GM21619 (cell line): ENCODE measurements at regions not wholly inside any gene's neighbourhood (a gene's known extent, or its start where the extent isn't known, plus 50 kb on each side); places are given as distances from the start of the nearest gene placed in this dataset.
"Not testable (repeated sequence)": the region's sequence is repeated elsewhere in the genome, so short reads cannot be mapped to it uniquely, and the experiment has no call there.

Source experiments
- ATAC-seq: cut with Tn5 transposase; IDR thresholded peaks from one replicate; pipeline ENCODE4 v1.9.1; 2021; ENCODE audit not compliant: unreplicated experiment

DNA sequence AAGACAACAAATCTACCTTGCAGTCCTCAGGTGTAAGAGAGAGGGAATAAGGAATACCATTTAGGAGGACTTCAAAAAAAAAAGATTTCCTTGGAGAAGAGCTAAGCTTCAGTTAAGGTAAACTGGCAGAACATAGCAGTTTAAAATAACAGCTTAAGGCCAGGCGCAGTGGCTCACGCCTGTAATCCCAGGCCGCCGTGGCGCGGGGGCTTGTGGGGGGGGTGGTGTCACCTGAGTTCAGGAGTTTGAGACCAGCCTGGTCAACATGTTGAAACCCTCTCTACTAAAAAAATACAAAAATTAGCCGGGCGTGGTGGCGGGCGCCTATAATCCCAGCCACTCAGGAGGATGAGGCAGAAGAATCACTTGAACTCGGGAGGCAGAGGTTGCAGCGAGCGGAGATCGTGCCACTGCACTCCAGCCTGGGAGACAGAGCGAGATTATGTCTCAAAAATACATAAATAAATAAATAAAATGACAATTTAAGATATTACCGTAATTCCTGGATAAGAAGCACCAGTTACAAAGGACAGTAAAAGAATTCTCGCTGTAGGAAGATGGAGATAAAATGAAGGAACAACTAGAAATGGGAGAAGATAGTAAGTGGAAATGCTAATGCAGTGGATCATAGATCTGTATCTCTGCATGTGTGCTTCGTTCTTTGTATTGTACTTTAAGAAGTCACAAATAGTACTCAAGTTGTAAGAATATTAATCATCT is 1140.2 kb downstream of the NCAM2 start:
- ATAC-seq, result no peak

DNA sequence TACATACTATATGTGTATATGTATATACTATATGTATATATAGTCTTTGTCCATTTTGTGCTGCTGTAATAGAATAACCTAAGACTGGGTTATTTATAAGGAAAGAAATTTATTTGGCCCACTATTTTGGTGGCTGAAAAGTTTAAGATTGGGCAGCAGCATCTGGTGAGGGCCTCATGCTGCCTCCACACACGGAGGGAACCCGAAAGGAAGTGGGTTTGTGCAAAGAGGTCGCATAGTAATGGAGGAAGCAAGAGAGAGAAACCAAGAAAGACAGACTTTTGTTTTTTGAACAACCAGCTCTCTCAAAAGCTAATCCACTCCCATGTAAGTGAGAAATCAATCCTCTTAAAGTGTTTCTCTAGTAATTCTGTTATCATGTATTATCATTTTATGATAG is 1147.3 kb downstream of the NCAM2 start:
- ATAC-seq, result no peak

DNA sequence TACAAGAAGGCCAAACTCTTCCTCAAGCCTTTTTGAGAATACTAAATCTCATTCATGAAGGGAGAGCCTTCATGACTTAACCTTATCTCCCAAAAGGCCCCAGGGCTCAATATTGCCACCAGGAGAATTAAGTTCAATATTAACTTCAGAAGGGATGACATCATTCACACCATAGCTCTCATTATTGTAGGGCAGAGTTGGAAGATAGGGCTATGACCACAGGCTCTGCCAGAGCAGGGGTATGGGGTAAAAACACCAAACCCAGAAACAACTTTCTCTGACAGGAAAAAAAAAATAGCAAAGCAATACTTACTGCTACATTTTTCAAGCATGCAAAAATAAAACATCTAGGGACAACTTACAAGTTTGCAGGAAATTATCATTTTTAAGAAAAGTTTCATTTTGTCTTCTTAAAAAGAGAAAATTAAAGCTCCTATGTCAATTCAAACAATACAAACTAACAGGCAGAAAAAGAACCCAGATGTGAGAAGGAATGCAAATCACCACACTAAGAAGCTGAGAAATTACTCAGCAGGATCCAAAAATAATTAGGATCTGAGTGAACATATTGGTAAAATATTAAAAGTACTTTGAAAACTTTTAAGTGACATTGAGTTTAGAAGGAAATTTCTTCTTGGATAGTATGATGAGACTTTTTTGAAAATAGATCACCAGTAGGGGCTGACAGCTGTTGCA is 1156.5 kb downstream of the NCAM2 start:
- ATAC-seq, result no peak

DNA sequence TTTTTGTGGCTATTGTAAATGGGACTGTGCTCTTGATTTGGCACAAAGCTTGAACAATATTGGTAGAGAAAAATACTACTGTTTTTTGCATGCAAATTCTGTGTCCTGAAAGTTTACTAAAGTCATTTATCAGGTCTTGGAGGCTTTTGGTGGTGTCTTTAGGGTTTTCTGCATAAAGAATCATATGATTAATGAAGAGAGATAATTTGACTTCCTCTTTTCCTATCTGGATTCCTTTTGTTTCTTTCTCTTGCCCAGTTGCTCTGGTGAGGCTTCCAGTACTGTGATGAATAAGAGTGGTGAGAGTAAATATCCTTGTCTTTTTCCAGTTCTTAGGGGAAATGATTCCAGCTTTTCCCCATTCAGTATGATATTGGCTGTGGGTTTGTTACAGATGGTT is 1166.7 kb downstream of the NCAM2 start:
- no peak for ATAC-seq

DNA sequence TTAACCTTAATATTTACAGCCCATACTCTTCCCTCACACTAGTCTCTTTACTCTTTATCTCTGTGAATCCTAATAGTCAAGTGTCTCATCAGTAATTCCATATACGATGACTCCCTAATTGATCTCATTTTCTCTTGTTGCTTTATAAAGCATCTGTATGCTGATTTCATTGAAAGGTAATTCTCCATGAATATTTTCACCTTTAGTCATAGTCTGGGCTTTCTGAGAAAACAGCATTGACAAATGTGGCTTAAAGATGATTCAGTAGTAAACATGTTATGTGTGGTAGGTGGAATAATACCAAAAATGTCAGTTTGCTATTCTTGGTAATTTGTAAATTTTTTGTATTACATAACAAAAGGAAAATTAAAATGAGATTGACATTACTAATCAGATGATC is 1176.5 kb downstream of the NCAM2 start:
- ATAC-seq, result no peak

GRCh38 chr21:22189278-22189677 is 1191.1 kb downstream of the NCAM2 start:
- no peak for ATAC-seq

DNA sequence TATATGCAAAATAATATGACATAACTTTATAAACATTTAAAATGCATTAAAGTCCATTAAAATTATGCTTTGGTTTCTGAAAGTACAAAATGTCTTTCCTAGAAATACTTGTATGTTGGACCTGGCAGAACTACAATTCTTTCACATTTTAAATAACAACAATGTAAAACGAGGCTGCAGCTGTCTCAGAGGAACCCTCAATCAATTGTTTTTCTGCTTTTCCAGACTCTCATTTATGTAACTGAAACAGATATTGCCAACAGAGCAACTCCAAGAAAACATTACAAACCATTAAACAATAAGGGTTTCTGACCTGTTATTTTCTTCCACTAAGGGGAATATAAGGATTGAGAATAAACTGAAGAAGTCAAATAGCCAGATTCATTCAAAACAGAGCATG is 1193.4 kb downstream of the NCAM2 start:
- ATAC-seq, result no peak

- no peak for ATAC-seq
Measured at GRCh38 chr21:22192766-22193165, 1194.6 kb downstream of the NCAM2 start.

DNA sequence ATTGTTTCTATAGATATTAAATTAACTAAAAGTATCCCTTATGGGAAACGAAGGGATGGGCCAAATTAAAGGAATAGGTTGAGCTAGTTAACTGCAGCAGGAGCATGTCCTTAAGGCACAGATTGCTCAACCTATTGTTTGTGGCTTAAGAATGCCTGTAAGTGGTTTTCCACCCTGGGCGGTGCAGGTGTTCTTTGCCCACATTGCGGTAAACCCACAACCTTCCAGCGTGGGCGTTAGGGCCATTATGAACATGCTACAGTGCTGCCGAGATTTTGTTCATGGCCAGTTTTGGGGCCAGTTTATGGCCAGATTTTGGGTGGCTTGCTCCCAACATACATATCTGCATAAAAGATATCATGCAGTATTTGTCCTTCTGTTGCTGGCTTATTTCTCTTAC is 1196.8 kb downstream of the NCAM2 start:
- ATAC-seq, result not testable (repeated sequence)

- ATAC-seq, result no peak
Measured at GRCh38 chr21:22200378-22201092, 1202.3 kb downstream of the NCAM2 start.

- ATAC-seq, result no peak
Measured at GRCh38 chr21:22201126-22201525, 1202.9 kb downstream of the NCAM2 start.

DNA sequence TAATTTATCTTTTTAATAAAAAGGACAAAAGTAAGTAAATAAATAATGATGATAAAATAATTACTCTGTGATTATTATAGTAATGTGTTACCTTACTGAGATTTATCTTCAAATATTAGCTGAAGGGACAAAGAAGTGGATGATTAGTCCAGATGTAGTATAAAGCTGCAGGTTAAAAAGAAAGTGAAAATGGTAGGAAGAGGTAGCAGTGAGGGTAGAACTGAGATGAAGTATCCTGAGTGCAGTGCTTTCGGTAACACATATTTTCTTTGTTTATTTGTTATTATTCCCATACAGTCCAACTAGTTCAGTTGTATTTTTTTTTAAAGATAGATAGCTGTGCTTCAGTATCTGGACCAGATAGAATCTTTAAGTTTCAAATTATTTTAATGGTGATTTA is 1203.5 kb downstream of the NCAM2 start:
- no peak for ATAC-seq

DNA sequence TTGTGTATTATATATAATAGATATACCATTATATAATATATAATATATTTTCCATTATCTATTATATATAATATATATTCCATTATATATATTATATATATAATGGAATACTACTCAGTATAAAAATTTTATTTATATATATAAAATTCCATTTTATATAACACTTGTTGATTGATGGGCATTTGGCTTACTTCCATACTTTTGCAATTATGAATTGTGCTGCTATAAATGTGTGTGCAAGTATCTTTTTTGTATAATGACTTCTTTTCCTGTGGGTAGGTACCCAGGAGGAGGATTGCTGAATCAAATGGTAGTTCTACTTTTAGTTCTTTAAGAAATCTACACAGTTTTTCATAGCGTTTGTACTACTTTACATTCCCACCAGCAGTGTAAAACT is 1211.1 kb downstream of the NCAM2 start:
- ATAC-seq, result no peak

GRCh38 chr21:22211943-22212342 is 1213.7 kb downstream of the NCAM2 start:
- no peak for ATAC-seq

DNA sequence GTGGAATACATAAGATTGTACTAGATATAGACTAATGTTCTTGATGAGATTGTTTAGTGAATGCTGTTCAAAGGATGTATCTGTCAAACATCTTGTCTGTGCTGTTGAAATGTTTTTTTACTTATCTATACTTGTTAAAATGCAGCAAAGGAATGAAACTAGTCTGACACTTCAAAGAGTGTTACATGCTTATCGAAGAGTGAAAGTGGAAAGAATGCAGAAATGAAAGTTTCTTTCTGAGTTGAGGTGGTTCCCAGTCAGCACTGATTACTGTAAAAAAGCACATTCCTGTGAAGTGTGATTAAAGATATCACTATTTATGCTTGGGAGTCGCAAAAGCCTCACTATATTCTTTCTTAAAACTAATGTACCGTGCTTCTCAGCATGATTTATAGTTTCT is 1225.2 kb downstream of the NCAM2 start:
- peak; percentile 81 for ATAC-seq

DNA sequence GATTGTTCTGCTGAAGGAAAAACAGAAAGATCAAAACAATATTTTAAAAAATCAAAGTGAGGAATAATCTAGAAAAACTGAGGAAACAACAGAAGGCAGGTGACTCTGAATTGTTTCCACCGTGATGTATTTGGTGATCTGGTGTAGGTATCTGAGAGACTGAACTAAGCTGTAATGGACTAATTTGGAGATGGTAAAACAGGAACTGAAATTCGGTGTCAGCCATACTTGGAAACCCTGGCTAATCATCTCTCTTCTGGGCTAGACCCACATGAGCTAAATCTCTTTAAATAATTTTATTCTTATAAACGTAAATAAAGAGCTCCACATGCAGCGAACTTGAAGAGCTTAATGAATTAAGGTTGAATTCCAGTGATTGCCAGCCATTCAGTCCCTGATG is 1226.1 kb downstream of the NCAM2 start:
- ATAC-seq, result peak; percentile 58

- ATAC-seq, result no peak
Measured at GRCh38 chr21:22225299-22225698, 1227.1 kb downstream of the NCAM2 start.

GRCh38 chr21:22231013-22231412 is 1232.8 kb downstream of the NCAM2 start:
- no peak for ATAC-seq

- no peak for ATAC-seq
Measured at GRCh38 chr21:22235866-22236590, 1237.8 kb downstream of the NCAM2 start.

DNA sequence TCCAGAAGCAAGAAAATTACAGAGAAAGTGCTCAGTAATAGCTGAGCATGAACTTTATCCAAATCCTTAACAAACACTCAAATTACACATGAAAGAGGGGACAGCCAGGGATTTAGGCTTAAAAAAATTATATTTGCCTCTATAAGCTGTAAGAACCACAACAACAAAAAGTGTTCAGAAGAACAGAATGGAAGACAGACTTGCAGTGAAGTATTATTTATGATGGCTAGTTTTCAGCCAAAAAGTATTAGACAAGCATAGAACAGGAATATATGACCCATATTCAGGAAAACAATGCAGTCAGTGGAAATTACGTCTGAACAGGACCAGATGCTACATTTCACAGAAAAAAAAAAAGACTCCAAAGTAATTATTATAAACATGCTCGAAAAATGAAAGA is 1246.3 kb downstream of the NCAM2 start:
- no peak for ATAC-seq

DNA sequence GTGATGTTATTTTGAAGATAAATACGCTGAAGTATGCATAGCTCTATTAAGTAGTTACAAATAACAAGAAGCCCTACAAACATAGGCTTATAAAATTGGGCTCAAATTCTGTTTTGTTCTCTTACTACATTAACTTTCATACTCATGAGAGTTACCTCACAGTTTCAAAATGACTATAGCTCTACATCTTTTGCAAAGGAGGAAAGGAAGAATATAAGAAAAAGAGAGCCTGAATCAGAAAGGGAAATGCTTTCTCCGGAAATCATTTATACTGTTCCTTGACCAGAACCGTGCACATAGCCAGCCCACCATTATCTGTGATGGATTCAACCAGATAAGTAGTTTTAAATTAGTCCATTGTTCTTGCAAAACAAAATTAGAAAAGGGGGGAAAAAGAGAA is 1252.1 kb downstream of the NCAM2 start:
- ATAC-seq, result no peak
